HEK293T (cell line): ENCODE measurements at regions not wholly inside any gene's neighbourhood (a gene's known extent, or its start where the extent isn't known, plus 50 kb on each side); places are given as distances from the start of the nearest gene placed in this dataset.

Source experiments
- ARNT ChIP-seq: fragments of 450-650 bp; IDR thresholded peaks from 2 replicates; pipeline ENCODE4 v1.6.1; 2017; ENCODE audit warnings: mild to moderate bottlenecking
- ELF4 ChIP-seq: fragments of 450-650 bp; IDR thresholded peaks from 2 replicates; pipeline ENCODE4 v1.6.1; 2017; ENCODE audit warnings: antibody characterized with exemption
- FOXA1 ChIP-seq: fragments of 450-650 bp; IDR thresholded peaks from 2 replicates; pipeline ENCODE4 v1.6.1; 2016; ENCODE audit warnings: mild to moderate bottlenecking
- FOXK2 ChIP-seq: fragments of 450-650 bp; IDR thresholded peaks from 2 replicates; pipeline ENCODE4 v1.6.1; 2016; ENCODE audit warnings: mild to moderate bottlenecking
- FOXM1 ChIP-seq: fragments of 450-650 bp; IDR thresholded peaks from 2 replicates; pipeline ENCODE4 v1.6.1; 2017; ENCODE audit warnings: mild to moderate bottlenecking, borderline replicate concordance
- HDGF ChIP-seq: fragments of 450-650 bp; IDR thresholded peaks from 2 replicates; pipeline ENCODE4 v1.6.1; 2017; ENCODE audit warnings: antibody characterized with exemption, borderline replicate concordance
- LEF1 ChIP-seq: fragments of 450-650 bp; IDR thresholded peaks from 2 replicates; pipeline ENCODE4 v1.6.1; 2017; ENCODE audit warnings: mild to moderate bottlenecking, borderline replicate concordance
- SP1 ChIP-seq: fragments of 450-650 bp; IDR thresholded peaks from 2 replicates; pipeline ENCODE4 v1.6.1; 2017
- SUZ12 ChIP-seq: fragments of 450-650 bp; IDR thresholded peaks from 2 replicates; pipeline ENCODE4 v1.6.1; 2016; ENCODE audit warnings: mild to moderate bottlenecking
- TARDBP ChIP-seq: fragments of 450-650 bp; IDR thresholded peaks from 2 replicates; pipeline ENCODE4 v1.6.1; 2016
- ZNF384 ChIP-seq: fragments of 450-650 bp; IDR thresholded peaks from 2 replicates; pipeline ENCODE4 v1.6.1; 2016
- TF ChIP-seq, protein P1 (sequence below): fragments of 450-650 bp; IDR thresholded peaks from 2 replicates; pipeline ENCODE4 v1.6.1; 2016

GRCh38 chr5:67873935-67874334 lies 341.6 kb upstream of the PIK3R1 start:
- TF ChIP-seq HDGF (no peak), LEF1 (no peak), SUZ12 (no peak), TARDBP (no peak), ZNF384 (no peak), ARNT (no peak), FOXK2 (no peak), SP1 (no peak), FOXM1 (no peak), ELF4 (no peak), FOXA1 (no peak)
- TF ChIP-seq, protein P1, sequence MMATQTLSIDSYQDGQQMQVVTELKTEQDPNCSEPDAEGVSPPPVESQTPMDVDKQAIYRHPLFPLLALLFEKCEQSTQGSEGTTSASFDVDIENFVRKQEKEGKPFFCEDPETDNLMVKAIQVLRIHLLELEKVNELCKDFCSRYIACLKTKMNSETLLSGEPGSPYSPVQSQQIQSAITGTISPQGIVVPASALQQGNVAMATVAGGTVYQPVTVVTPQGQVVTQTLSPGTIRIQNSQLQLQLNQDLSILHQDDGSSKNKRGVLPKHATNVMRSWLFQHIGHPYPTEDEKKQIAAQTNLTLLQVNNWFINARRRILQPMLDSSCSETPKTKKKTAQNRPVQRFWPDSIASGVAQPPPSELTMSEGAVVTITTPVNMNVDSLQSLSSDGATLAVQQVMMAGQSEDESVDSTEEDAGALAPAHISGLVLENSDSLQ, result no peak
